HL-60 (cell line): ENCODE measurements at regions not wholly inside any gene's neighbourhood (a gene's known extent, or its start where the extent isn't known, plus 50 kb on each side); places are given as distances from the start of the nearest gene placed in this dataset.

Experiments used
- GABPA ChIP-seq: IDR thresholded peaks from 2 replicates; pipeline ENCODE4 v1.6.1; 2012; ENCODE audit warnings: low read depth
- POLR2AphosphoS5 ChIP-seq: IDR thresholded peaks from 2 replicates; pipeline ENCODE4 v1.6.1; 2012; ENCODE audit warnings: low read depth
- TF ChIP-seq, protein P1 (sequence below): IDR thresholded peaks from one replicate; pipeline ENCODE4 v1.5.1; 2011; ENCODE audit warnings: low read length, control low read depth, inconsistent platforms; ENCODE audit not compliant: insufficient read depth
- TF ChIP-seq, protein P2 (sequence below): IDR thresholded peaks from 2 replicates; pipeline ENCODE4 v1.6.1; 2012; ENCODE audit warnings: low read depth; ENCODE audit not compliant: insufficient replicate concordance

DNA sequence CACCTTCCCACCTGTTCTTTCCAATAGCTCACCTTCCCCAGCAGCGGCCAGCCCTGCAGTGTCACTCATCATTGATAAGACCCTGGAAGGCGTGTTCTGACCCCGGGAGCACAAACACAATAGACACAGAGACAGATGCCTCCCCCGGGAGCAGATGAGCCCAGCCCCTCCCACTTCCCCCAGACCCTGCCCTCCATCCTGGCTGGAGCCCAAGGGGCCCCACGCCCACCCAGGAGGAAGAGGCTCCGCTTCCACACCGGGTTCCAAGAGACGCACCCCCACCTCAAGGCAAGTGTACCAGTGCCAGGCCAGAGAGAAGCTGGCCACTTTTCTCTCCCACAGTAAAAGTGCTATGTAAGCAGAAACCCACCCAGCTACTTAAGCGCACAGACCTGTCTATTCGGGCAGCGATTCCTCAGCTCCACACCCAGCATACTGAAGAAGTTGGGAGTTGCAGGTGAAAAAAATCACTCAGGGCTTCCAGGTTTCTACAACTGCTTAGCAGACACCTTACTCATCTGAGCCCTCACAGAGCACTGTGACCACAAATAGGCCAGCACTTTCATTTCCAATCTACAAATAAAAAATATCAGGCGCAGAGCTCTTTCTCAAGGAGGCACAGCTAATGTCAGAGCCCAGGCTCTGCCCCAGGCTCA lies 93.4 kb upstream of the NXT1 start:
- TF ChIP-seq, protein P1, sequence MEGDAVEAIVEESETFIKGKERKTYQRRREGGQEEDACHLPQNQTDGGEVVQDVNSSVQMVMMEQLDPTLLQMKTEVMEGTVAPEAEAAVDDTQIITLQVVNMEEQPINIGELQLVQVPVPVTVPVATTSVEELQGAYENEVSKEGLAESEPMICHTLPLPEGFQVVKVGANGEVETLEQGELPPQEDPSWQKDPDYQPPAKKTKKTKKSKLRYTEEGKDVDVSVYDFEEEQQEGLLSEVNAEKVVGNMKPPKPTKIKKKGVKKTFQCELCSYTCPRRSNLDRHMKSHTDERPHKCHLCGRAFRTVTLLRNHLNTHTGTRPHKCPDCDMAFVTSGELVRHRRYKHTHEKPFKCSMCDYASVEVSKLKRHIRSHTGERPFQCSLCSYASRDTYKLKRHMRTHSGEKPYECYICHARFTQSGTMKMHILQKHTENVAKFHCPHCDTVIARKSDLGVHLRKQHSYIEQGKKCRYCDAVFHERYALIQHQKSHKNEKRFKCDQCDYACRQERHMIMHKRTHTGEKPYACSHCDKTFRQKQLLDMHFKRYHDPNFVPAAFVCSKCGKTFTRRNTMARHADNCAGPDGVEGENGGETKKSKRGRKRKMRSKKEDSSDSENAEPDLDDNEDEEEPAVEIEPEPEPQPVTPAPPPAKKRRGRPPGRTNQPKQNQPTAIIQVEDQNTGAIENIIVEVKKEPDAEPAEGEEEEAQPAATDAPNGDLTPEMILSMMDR = no peak
- TF ChIP-seq, protein P2, sequence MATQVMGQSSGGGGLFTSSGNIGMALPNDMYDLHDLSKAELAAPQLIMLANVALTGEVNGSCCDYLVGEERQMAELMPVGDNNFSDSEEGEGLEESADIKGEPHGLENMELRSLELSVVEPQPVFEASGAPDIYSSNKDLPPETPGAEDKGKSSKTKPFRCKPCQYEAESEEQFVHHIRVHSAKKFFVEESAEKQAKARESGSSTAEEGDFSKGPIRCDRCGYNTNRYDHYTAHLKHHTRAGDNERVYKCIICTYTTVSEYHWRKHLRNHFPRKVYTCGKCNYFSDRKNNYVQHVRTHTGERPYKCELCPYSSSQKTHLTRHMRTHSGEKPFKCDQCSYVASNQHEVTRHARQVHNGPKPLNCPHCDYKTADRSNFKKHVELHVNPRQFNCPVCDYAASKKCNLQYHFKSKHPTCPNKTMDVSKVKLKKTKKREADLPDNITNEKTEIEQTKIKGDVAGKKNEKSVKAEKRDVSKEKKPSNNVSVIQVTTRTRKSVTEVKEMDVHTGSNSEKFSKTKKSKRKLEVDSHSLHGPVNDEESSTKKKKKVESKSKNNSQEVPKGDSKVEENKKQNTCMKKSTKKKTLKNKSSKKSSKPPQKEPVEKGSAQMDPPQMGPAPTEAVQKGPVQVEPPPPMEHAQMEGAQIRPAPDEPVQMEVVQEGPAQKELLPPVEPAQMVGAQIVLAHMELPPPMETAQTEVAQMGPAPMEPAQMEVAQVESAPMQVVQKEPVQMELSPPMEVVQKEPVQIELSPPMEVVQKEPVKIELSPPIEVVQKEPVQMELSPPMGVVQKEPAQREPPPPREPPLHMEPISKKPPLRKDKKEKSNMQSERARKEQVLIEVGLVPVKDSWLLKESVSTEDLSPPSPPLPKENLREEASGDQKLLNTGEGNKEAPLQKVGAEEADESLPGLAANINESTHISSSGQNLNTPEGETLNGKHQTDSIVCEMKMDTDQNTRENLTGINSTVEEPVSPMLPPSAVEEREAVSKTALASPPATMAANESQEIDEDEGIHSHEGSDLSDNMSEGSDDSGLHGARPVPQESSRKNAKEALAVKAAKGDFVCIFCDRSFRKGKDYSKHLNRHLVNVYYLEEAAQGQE = no peak
- TF ChIP-seq POLR2AphosphoS5 (no peak), GABPA (no peak)
